GM12892 (cell line): ENCODE measurements at regions not wholly inside any gene's neighbourhood (a gene's known extent, or its start where the extent isn't known, plus 50 kb on each side); places are given as distances from the start of the nearest gene placed in this dataset.
"Not testable (repeated sequence)": the region's sequence is repeated elsewhere in the genome, so short reads cannot be mapped to it uniquely, and the experiment has no call there.

Source experiments
- DNase-seq: peaks from one replicate; pipeline ENCODE4 v3.0.0; 2011; ENCODE audit not compliant: insufficient read length
- FAIRE-seq: peaks from 2 replicates; lab custom pipeline; 2011; peaks lifted over from hg19 to GRCh38; lab: Jason Lieb, UNC
- POLR2A ChIP-seq: IDR thresholded peaks from 2 replicates; pipeline ENCODE4 v1.6.1; 2011; ENCODE audit warnings: low read depth, low read length, control low read depth
- POLR2AphosphoS5 ChIP-seq: IDR thresholded peaks from 2 replicates; pipeline ENCODE4 v1.6.1; 2011; ENCODE audit warnings: low read depth, low read length, control low read depth
- TAF1 ChIP-seq: IDR thresholded peaks from 2 replicates; pipeline ENCODE4 v1.6.1; 2011; ENCODE audit warnings: low read depth, mild to moderate bottlenecking, control low read depth, low read length, borderline replicate concordance

- TF ChIP-seq POLR2AphosphoS5, result no peak
- TF ChIP-seq POLR2A, result no peak
- no peak for TF ChIP-seq TAF1
- FAIRE-seq (no peak), DNase-seq (no peak)
These were observed 733.8 kb upstream of the GJE1 start for GRCh38 chr6:141398949-141399348.

GRCh38 chr6:141395443-141396008 is 737.2 kb upstream of the GJE1 start:
- no peak for TF ChIP-seq POLR2A
- no peak for TF ChIP-seq TAF1
- no peak for TF ChIP-seq POLR2AphosphoS5
- DNase-seq (no peak), FAIRE-seq (no peak)

- no peak for DNase-seq
- FAIRE-seq, result no peak
These were observed 738.1 kb upstream of the GJE1 start for GRCh38 chr6:141394565-141395051.

GRCh38 chr6:141394125-141394536 is 738.6 kb upstream of the GJE1 start:
- TF ChIP-seq POLR2AphosphoS5 (no peak), POLR2A (no peak), TAF1 (no peak)
- FAIRE-seq, result no peak
- DNase-seq, result no peak

More at GRCh38 chr6:141394565-141395051, 738.1 kb upstream of the GJE1 start:
- TF ChIP-seq POLR2AphosphoS5 (no peak), TAF1 (no peak), POLR2A (no peak)

- FAIRE-seq (no peak), DNase-seq (no peak)
- TF ChIP-seq TAF1 (no peak), POLR2A (no peak), POLR2AphosphoS5 (no peak)
These were observed 739.2 kb upstream of the GJE1 start for GRCh38 chr6:141393405-141394124.

GRCh38 chr6:141391135-141391534 is 741.6 kb upstream of the GJE1 start:
- DNase-seq, FAIRE-seq: not testable (repeated sequence)

- no peak for TF ChIP-seq TAF1
- no peak for TF ChIP-seq POLR2AphosphoS5
- no peak for TF ChIP-seq POLR2A
- no peak for DNase-seq
- FAIRE-seq, result no peak
These were observed 744.1 kb upstream of the GJE1 start for GRCh38 chr6:141388666-141389065.

- FAIRE-seq, result no peak
- DNase-seq, result no peak
- TF ChIP-seq POLR2A (no peak), POLR2AphosphoS5 (no peak), TAF1 (no peak)
These were observed 762.3 kb upstream of the GJE1 start for GRCh38 chr6:141370438-141370837.

- FAIRE-seq, DNase-seq: not testable (repeated sequence)
These were observed 765.9 kb upstream of the GJE1 start for GRCh38 chr6:141366796-141367195.

- FAIRE-seq (no peak), DNase-seq (no peak)
- TF ChIP-seq POLR2A (no peak), POLR2AphosphoS5 (no peak), TAF1 (no peak)
These were observed 768.0 kb upstream of the GJE1 start for GRCh38 chr6:141364694-141365093.

- no peak for DNase-seq
- TF ChIP-seq POLR2AphosphoS5, result no peak
- TF ChIP-seq POLR2A, result no peak
- FAIRE-seq, result no peak
These were observed 768.5 kb upstream of the GJE1 start for GRCh38 chr6:141364232-141364631.

GRCh38 chr6:141361559-141361958 is 771.2 kb upstream of the GJE1 start:
- FAIRE-seq (no peak), DNase-seq (no peak)
- TF ChIP-seq POLR2A (no peak), TAF1 (no peak), POLR2AphosphoS5 (no peak)

GRCh38 chr6:141359953-141360352 is 772.8 kb upstream of the GJE1 start:
- FAIRE-seq, result no peak
- DNase-seq, result no peak
- no peak for TF ChIP-seq TAF1
- TF ChIP-seq POLR2AphosphoS5, result no peak
- TF ChIP-seq POLR2A, result no peak
